GM19324 (cell line): ENCODE measurements at regions not wholly inside any gene's neighbourhood (a gene's known extent, or its start where the extent isn't known, plus 50 kb on each side); places are given as distances from the start of the nearest gene placed in this dataset.

Experiments used
- ATAC-seq: cut with Tn5 transposase; IDR thresholded peaks from one replicate; pipeline ENCODE4 v1.9.1; 2021; ENCODE audit warnings: mild to moderate bottlenecking, moderate library complexity; ENCODE audit not compliant: unreplicated experiment, low FRiP score

DNA sequence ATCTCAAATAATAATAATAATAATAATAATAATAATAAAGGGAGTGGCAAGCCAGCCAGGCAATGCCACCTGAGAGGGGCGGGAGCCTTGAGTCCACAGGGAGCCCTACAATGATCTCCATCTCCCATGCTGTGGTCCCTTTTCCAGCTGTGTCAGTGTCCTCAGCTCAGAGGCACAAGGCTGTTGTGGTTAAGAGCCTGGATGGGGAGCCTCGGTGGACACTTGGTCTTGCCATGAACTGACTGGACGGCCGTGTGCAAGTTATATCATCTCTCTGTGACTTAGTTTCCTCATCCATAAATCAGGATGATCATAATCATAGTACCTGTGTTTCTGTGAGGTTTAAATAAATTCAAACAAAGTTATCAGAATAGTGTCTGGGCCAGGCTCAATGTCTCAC lies 127.8 kb upstream of the TIAM1 start:
- no peak for ATAC-seq

DNA sequence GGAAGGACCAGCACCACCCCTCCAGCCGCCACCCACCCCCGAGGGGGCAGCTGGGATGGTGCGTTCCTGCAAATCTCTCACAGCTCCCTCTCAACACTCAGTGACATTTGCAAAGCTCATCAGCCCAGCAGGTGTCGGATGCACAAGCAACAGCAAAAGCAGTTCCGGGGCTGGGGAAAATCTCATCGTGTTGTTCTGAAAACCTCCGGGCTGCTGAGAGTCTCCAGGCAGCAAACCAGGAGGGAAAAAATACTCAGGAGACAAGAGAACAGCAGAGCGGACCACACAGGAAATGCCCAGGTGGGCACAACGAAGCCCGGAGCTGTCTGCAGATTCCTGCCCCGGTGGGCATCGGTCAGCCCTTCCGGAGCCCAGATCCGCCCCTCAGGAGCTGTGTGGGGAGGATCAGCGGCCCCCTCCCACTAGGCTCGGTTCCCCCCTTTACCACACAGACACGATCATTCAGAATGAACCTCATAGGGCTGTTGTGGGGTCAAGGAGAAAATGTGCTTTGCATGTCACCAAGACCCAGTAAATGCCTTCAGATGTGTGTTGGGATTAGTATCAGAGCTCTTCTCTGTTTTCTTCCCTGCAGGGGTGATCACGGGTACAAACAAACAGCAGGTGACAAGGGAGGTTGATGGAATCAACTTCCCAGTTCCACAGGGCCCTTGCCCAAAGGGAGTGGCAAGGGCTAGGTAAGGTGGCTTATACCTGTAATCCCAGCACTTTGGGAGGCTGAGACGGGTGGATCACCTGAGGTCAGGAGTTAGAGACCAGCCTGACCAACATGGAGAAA lies 127.0 kb upstream of the TIAM1 start:
- ATAC-seq: no peak

DNA sequence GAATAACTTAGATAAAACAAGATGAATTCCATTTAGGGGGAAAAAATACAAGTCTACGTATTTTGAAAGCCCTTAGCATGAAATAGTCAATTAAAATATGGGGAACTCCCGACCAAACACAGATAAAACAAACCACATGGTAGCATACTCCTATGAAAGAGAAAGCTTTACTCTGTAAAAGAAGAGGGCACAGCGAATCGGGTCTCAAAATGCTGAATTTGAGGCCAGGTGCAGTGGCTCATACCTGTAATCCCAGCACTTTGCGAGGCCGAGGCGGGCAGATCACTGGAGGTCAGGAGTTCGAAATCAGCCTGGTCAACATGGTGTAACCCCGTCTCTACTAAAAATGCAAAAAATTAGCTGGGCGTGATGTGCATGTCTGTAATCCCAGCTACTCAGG lies 116.9 kb upstream of the TIAM1 start:
- ATAC-seq: no peak

DNA sequence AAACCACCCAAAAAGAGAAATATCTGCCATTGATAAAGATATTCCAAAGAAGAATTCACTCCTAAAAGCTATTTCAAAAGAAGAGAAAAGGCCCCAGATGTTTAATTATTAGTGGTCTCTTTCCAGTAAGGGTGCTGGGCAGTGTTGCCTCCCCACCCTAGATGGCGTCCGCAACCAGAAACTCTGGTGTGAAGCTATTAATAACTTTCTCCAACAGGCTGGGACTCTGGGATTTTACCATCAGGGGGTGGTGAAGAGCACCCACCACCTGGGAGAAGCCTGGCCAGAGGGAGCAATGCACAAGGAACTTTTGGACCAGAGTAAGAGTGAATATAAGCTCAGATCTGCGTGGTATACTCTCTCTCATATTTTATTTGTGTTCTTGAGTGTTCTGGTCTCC lies 115.4 kb upstream of the TIAM1 start:
- no peak for ATAC-seq

DNA sequence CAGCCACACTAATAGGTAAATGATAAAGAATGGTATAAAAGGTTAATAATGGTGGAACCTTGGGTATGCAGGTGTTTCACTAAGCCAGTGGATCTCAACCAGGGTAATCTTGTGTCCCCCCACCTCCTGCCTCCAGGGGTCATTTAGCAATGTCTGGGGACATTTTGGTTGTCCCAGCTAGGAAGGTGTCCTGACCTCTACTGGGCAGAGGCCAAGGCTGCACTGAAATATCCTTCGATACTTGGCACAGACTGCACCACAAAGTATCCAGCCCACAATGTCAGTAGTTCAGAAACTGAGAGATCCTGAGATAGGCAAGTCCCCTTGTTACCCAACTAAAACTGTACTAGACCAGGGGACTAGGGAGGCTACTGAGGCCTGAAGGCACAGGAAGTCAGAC lies 113.6 kb upstream of the TIAM1 start:
- ATAC-seq: no peak

DNA sequence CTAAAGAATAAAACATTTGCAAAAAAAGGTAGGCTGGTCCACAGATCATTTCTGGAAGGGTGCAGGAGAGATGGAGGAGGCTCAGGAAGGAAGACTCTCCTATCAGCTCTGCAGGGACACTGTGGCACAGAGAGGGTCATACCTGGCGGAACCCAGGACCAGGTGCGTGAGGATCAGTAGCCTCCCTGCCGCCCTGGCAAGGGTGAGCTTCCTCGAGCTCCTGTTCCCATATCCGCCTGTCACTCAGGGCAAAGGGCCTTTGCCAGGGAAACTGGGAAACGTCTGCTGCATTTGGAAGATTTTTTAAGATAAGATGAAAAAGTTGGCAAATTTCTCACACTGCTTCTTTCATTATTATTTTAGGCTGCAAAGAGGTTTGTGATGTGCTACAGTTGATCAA lies 112.1 kb upstream of the TIAM1 start:
- no peak for ATAC-seq

DNA sequence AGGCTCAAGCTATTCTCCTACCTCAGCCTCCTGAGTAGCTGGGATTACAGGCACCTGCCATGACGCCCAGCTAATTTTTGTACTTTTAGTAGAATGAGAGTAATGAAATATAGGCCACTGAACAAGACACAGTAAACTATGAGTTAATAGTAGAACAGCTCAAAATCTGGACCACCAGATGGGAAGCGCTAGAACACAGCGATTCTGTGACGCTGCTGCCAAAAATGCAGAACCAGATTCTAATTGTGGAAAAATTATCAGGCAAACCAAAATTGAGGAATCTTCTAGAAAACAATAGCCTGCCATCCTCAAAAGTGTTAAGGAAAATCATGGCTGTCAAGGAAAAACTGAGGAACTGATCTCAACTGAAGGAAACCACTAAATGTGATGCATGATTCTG lies 111.4 kb upstream of the TIAM1 start:
- no peak for ATAC-seq

DNA sequence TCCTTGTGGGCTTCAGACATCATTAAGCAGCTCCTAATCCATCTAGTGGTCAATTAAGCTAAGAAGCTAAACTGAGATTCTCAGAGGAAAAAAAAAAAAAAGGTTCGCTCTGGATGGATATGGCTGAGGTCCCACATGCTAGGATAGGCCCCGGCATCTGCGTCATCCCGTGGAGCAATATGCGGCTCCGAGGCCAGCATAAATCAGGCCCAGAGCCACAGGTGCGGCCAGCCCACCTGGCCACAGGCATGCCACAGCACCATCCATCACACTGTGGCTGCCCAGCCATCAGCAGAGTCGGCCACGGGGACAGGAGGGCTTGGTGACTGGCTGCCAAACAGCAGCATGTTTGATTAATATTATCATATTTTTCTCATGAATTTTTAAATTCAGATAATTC lies 106.9 kb upstream of the TIAM1 start:
- no peak for ATAC-seq

DNA sequence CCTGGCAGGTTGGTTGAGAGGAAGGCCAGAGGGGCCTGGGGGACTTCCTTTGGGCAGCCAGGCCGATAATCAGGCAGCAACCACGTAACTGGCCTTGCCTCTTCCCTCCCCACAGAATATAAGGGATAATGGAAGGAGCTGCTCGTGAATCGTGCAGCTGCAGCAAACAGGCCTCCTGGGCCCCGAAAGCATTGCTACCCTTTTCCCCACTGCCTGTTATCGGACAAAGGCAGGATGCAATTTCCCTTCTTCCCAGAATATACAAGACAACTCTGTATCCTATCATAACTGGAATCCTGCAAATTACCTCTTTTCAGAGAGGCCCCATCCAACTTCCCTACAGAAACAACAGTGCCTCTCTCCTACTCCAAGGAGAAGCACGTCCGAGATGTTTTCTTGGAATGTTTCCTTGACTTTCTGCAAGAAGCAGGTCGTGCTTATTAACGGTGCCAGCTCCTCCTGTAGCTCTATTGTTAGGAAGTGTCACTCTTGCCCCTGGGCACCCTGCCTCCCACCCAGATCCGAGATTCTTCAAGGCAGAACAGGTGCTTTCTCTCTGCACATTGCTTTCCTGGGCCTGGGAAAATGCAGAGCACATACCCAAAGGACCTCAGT lies 106.0 kb upstream of the TIAM1 start:
- ATAC-seq: no peak

DNA sequence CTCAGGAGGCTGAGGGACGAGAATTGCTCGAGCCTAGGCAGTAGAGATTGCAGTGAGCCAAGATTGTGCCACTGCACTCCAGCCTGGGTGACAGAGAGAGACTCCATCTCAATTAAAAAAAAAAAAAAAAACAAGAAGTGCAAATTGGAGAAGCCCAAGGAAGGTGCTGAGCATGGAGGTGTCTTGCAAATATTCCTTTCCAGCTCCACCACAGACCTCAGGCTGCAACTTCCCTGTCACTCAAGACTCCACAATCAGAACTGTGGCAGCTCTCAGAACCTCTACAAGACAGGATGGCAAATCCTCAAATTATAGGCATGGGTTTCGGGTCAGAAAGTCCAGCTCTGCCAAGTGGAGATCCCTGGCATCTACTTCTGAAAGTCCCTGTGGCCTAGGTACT lies 104.4 kb upstream of the TIAM1 start:
- ATAC-seq: no peak

DNA sequence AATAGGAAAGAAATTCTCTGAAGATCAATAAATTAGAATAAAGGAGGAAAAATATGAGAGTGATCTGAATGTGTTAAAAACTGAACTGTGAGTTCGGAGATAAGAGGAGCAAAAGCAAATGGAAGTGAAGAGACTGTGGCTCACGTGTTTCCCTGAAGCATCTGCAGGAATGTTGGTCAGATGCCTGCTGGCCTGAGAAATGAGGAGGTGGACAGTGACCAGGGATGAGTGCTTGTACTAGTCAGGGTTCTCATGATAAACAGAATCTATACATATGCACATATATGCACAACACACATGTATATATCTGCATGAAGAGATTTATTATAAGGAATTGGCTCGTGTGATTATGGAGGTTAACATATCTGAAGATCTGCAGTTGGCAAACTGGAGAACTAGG lies 103.4 kb upstream of the TIAM1 start:
- no peak for ATAC-seq

DNA sequence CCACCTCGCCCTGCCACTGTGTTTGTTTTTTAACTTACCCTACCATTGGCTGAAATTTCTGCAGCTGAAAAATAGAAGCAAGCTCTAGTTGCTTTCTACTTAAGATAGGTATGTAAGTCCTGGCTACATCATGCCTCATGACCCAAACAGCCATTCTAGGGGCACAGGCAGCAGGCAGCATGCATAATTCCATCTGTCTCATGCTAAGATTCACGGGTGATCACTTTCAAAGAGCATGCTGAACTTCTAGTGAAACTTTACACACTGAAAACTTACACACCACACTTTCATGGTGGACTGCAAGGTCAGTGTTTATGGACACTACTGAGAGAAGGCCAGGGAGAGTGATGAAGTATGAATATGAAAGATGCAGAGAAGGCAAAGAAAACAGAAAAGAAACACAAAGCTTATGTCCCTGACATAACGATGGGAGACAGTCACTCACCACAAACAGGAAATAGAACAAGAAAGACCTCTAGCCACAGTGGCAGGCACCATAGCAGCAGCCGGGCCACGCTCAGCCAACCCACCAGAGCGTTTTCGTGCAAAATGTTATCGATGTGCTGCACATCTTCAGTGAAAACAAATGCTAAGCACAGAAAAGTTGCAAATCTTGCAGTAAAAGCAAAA lies 102.3 kb upstream of the TIAM1 start:
- peak; percentile 53 for ATAC-seq

DNA sequence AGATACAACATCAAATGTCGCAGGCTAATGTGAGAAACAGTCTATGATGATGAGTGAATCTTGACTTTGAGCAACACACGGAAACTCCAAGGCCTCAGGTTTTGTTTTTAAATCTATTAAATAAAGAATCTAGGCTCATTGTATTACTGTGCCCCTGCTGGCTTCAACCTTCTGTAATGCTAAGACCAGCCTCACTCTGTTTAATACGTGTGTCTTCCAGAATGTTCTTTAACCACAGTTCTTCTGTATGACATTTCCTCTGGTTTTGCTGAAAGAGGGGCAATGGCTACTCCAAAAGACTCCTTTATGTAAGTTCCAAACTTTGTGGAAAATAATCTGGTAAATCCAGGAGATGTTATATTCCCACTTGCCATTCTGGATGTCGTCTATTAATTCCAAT lies 101.1 kb upstream of the TIAM1 start:
- ATAC-seq: no peak

DNA sequence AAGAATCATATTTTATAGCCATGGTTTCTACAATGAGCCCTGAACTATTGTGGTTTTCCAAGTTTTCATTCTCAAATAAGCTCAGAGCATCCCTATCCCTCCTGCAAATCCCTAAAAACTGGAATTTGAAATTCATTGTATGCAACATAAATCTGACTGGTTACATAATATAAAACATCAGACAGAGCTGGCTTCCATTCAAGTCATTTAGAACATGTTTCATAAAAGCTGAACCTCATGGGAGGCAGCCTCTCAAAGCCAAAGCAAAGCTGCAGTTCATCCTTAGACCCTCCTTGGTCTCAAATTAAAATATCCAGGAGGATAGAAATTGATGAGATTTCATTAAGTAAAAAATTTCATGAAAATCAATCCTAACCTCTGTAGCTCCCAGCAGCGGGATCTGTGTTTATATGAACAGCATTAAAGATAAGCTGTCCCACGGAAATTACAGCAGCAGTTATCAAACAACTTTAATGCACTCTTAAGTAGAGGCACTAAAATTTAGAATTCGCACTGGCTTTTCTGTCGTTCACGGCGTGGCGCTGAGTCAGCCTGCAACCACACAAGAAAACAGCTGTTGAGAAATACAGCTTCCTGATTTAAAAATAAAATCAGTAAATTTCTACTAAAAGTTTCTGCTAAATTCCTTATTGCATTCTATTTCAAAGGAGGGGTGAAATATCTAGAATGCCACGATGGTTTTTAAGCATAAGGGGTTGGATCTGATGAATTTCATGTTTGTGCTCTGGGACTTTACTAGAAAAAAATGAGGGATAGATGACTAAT lies 99.9 kb upstream of the TIAM1 start:
- ATAC-seq: no peak

DNA sequence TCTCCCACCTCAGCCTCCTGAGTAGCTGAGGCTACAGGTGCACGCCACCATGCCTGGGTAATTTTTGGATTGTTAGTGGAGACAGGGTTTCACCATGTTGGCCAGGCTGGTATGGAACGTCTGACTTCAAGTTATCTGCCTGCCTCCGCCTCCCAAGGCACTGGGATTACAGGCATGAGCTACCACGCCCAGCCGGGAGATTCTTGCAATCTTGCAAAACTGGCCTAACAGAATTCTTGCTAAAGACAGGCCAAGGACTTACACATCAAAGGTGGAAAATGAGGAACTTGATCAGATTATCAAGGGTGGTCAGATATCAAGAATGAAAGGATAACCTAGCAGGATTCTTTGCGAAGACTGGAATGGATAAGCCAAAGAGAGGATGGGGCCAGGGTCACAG lies 98.3 kb upstream of the TIAM1 start:
- no peak for ATAC-seq

DNA sequence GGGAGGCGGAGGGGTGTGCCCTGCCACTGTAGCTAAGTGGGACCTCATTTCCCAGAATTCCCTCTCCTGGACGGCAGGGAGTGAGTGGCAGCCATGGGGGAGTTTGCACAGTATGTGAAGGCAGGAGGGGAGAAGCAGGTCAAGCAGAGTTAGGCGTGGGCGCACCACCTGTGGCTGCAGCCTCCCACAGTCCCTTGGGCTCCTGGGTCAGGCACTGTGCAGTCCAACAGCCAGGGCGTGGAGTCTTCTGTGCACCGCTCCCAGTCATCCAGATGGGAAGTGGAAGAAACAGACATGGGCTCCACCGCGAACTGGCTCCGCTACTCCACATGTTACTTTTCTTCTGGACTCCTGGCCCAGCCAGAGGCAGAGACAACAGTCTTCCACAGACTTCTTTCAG lies 85.4 kb upstream of the TIAM1 start:
- ATAC-seq: no peak

DNA sequence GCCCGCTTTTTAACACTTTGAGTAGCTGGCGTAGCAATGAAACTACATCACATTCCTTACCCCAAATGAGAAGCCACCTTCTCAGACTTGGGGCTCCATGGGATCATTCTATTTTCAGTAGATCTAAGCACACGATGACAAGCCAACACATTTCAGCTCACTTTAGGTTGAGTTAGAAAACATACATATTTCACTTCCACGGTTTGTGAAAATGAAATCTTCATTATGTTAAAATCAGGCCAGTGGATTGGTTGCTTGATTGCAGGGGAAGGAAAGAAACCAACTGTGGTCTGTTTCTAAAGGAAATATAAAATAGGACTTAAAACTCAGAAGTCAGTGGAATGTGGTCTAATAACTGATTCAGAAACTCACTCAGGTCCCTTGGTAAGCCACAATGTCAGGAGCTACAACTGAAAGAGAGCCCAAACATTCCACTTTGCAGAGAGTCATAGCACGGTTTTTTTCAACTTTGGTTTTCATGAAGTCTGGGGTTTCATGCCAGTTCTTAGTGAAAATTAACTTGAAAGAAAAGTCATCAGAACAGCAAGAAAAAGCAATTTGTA lies 82.3 kb upstream of the TIAM1 start:
- no peak for ATAC-seq

DNA sequence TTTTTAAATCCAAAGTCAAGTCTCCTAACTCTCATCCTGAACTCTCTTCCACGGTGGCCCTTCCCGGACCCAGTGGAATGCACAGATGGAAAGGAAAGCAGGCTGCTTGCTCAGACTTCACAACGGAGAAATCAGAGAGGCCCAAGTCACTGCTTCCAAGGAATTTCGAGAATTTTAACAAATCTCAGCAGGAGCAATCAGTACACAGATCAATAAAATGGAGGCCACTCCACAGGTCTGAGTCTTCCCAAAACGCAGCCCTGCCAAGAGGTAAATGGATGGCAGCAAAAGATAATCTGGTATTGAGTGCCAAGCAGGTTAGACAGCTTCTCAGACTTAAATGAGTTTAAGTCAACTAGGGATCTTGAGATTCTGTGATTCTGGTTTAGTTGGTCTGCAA lies 81.1 kb upstream of the TIAM1 start:
- no peak for ATAC-seq

DNA sequence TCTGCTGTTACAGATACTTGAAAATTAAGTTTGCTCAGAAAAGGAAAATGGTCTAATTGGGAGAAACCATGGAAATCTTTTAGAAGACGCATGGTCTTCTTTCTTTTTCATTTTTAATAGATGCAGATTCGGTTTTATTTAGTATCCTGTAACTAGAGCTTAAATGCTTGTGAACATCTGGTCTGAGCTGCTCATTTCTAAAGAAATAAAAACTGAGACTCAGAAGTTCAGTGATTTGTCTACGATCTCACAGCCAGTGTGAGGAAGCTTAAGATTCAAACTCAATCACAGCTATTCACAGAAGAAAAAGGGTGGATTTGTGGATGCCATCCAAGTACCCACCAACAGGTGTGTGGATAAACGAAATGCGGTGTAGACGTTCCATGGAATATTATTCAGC lies 80.0 kb upstream of the TIAM1 start:
- ATAC-seq: no peak

DNA sequence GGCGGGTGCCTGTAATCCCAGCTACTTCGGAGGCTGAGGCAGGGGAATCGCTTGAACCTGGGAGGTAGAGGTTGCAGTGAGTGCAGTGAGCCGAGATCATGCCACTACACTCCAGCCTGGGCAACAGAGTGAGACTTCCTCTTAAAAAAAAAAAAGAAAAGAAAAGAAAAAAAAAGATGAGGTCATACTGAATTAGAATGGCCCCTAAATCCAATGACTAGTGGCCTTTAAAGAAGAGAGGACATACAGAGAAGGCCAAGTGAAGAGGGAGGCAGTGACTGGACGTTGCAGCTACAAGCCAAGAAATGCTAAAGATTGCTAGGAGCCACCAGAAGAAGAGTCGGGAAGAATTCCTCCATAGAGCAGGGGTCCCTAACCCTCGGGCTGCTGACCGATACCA lies 76.9 kb upstream of the TIAM1 start:
- no peak for ATAC-seq

DNA sequence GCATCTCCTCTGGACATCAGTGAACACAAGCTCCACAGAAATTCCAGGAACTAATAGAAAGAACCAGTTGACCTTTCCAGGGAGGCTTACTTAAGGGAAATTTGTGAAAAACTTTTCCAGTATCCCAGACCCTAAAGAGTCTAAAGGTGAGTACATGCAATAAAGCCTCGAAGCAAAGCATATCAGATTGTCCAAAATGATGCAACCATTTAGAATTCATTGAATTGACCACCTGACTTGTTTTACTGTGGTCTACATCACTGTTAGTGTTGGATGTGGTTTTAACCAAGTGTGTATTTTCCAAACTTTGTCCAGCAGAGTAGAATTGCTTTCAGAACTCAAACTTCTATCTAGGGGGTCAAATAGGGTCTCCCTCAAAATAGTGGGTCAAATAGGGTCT lies 76.3 kb upstream of the TIAM1 start:
- ATAC-seq: no peak
